Bronchial epithelial cell (primary cell): ENCODE measurements at regions not wholly inside any gene's neighbourhood (a gene's known extent, or its start where the extent isn't known, plus 50 kb on each side); places are given as distances from the start of the nearest gene placed in this dataset.
A peak's percentile ranks its signal among the peaks of the same experiment; 100 is the strongest.

ENCODE experiments used
- DNase-seq: peaks from one replicate; pipeline ENCODE4 v3.0.0-alpha.2; 2010; ENCODE audit warnings: low read depth
- FAIRE-seq: peaks from 2 replicates; lab custom pipeline; 2011; peaks lifted over from hg19 to GRCh38; lab: Jason Lieb, UNC
- H3K27me3 ChIP-seq: 2 replicates; pipeline ENCODE4 v1.5.1; 2011; ENCODE audit warnings: low read length; ENCODE audit not compliant: control insufficient read depth, insufficient read depth
- H3K36me3 ChIP-seq: 2 replicates; pipeline ENCODE4 v1.5.1; 2011; ENCODE audit warnings: low read length; ENCODE audit not compliant: control insufficient read depth, insufficient read depth
- H3K4me3 ChIP-seq: 2 replicates; pipeline ENCODE4 v1.5.1; 2011; ENCODE audit warnings: mild to moderate bottlenecking, low read depth, low read length, control low read depth
- TF ChIP-seq, protein P1 (sequence below): IDR thresholded peaks from 2 replicates; pipeline ENCODE4 v1.5.1; 2011; ENCODE audit warnings: mild to moderate bottlenecking, moderate library complexity, low read length, control low read depth, inconsistent platforms; ENCODE audit not compliant: insufficient read depth, severe bottlenecking

DNA sequence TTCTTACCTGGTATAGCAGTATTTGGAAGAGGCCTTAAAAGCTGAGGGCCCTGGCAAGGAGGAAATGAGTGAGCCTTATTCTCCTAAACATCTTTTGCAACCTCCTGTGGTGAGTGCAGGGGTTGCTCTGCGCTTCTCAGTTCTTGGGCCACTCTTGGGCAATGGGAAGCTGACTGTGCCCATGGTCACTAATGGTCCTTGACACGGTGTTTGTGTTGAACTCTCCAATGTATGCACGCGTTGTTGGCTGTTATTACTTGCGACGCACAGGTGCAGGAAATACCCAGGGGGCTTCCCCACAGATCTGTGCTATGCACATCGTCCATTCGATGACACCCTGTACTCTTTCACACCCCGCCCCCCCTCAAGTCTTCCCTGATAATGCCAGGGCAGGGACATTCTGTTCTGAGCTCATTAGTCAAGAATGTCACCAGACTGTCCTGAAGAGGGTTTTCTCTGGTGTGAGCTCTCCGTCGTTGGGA, 79.7 kb downstream of the EDN1 start:
- peak; percentile 80 for DNase-seq
- TF ChIP-seq, protein P1, sequence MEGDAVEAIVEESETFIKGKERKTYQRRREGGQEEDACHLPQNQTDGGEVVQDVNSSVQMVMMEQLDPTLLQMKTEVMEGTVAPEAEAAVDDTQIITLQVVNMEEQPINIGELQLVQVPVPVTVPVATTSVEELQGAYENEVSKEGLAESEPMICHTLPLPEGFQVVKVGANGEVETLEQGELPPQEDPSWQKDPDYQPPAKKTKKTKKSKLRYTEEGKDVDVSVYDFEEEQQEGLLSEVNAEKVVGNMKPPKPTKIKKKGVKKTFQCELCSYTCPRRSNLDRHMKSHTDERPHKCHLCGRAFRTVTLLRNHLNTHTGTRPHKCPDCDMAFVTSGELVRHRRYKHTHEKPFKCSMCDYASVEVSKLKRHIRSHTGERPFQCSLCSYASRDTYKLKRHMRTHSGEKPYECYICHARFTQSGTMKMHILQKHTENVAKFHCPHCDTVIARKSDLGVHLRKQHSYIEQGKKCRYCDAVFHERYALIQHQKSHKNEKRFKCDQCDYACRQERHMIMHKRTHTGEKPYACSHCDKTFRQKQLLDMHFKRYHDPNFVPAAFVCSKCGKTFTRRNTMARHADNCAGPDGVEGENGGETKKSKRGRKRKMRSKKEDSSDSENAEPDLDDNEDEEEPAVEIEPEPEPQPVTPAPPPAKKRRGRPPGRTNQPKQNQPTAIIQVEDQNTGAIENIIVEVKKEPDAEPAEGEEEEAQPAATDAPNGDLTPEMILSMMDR = peak; percentile 36
- Histone ChIP-seq H3K4me3 (no peak overlapping the region), H3K27me3 (no peaks in the 10 kb centered on the region), H3K36me3 (no peaks in the 10 kb centered on the region)
- no peak for FAIRE-seq

- FAIRE-seq (no peak), DNase-seq (peak; percentile 58)
- H3K27me3 ChIP-seq = no peaks in the 10 kb centered on the region
Observed at GRCh38 chr6:12371151-12371550, 81.0 kb downstream of the EDN1 start.

GRCh38 chr6:12371641-12372146, 81.5 kb downstream of the EDN1 start:
- no peak for FAIRE-seq
- DNase-seq = peak; percentile 85
- H3K27me3 ChIP-seq = no peaks in the 10 kb centered on the region

More at GRCh38 chr6:12371151-12371550, 81.0 kb downstream of the EDN1 start:
- no peak overlapping the region for H3K4me3 ChIP-seq
- TF ChIP-seq, protein P1 = no peak
- no peaks in the 10 kb centered on the region for H3K36me3 ChIP-seq

DNA sequence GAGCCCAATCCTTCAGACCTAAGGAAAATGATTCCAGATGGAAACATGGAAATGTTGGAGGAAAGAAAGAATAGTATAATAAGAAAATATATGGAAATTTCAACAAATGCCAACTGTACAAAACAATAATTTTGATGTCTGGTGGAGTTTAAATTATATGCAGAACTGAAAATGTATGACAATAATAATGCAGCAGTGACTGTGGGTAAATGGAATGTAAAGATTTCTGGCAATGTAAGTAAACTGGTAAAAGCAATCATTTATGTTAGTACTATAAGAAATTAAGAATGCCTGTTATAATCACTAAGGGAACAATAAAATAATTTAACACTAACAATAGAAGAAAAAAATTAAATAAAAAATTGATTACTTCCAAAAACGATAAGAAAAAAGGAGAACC, 89.0 kb downstream of the EDN1 start:
- H3K4me3 ChIP-seq = no peak overlapping the region
- H3K36me3 ChIP-seq = no peaks in the 10 kb centered on the region
- H3K27me3 ChIP-seq = no peaks in the 10 kb centered on the region
- TF ChIP-seq, protein P1 = no peak
- DNase-seq = no peak
- no peak for FAIRE-seq

More at GRCh38 chr6:12371641-12372146, 81.5 kb downstream of the EDN1 start:
- H3K4me3 ChIP-seq = no peak overlapping the region
- no peaks in the 10 kb centered on the region for H3K36me3 ChIP-seq
- TF ChIP-seq, protein P1 = no peak

DNA sequence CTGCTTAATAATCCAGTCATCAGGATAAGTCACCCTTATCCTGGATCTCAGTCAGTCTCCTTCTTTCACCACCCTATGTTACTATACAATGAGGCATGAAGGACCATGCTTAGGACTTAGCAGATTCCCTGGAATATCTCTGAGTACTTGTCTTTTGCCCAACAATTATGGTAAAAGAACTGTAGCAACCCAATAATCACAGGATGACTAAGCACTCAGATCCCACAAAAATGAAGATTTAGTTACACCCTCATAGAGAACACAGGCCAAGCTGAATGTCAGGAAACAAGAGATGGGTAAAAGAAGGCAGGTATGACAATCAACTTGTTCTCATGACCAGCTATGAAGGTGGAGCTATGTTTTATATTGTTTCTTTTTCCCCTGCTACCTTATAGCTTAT, 91.4 kb downstream of the EDN1 start:
- DNase-seq (peak; percentile 59), FAIRE-seq (no peak)
- no peaks in the 10 kb centered on the region for H3K36me3 ChIP-seq
- TF ChIP-seq, protein P1 = no peak
- no peaks in the 10 kb centered on the region for H3K27me3 ChIP-seq
- no peak overlapping the region for H3K4me3 ChIP-seq

- Histone ChIP-seq H3K36me3 (no peaks in the 10 kb centered on the region), H3K4me3 (no peak overlapping the region), H3K27me3 (no peaks in the 10 kb centered on the region)
- TF ChIP-seq, protein P1 = no peak
- FAIRE-seq (no peak), DNase-seq (no peak)
Observed at GRCh38 chr6:12383448-12383847, 93.3 kb downstream of the EDN1 start.
